Thymus (tissue), 11 donors: ENCODE measurements at regions not wholly inside any gene's neighbourhood (a gene's known extent, or its start where the extent isn't known, plus 50 kb on each side); places are given as distances from the start of the nearest gene placed in this dataset.
A peak's percentile ranks its signal among the peaks of the same experiment; 100 is the strongest.
"Not testable (repeated sequence)": the region's sequence is repeated elsewhere in the genome, so short reads cannot be mapped to it uniquely, and the experiment has no call there.

Experiments used
- DNase-seq, 9 donors: peaks; one replicate each; pipeline ENCODE4 v3.0.0-alpha.2; 2013; ENCODE audit warnings: low spot score in 9 of 9, low read depth in 6 of 9, missing footprints in 1 of 9
- H3K27ac ChIP-seq, 2 donors: one replicate each; pipeline ENCODE4 v1.5.1; 2013; ENCODE audit warnings: control low read depth in 1 of 2, low read depth in 1 of 2, low read length in 1 of 2, mild to moderate bottlenecking in 1 of 2, moderate library complexity in 1 of 2
- H3K27me3 ChIP-seq, 2 donors: one replicate each; pipeline ENCODE4 v1.5.1; 2013; ENCODE audit warnings: low read length in 1 of 2; ENCODE audit not compliant: control insufficient read depth in 2 of 2, insufficient read depth in 1 of 2
- H3K36me3 ChIP-seq, 2 donors: one replicate each; pipeline ENCODE4 v1.5.1; 2013; ENCODE audit warnings: low read length in 1 of 2, mild to moderate bottlenecking in 1 of 2, moderate library complexity in 1 of 2; ENCODE audit not compliant: control insufficient read depth in 2 of 2, insufficient read depth in 2 of 2
- H3K4me1 ChIP-seq, 2 donors: one replicate each; pipeline ENCODE4 v1.5.1; 2013; ENCODE audit warnings: low read length in 2 of 2; ENCODE audit not compliant: control insufficient read depth in 2 of 2, insufficient read depth in 2 of 2
- H3K4me3 ChIP-seq, 2 donors: one replicate each; pipeline ENCODE4 v1.5.1; 2013; ENCODE audit warnings: low read length in 2 of 2, control low read depth in 1 of 2, mild to moderate bottlenecking in 1 of 2
- H3K9me3 ChIP-seq, 2 donors: one replicate each; pipeline ENCODE4 v1.5.1; 2013; ENCODE audit warnings: low read length in 1 of 2, mild to moderate bottlenecking in 1 of 2; ENCODE audit not compliant: control insufficient read depth in 2 of 2, insufficient read depth in 1 of 2
- WGBS: extraction: QIAGEN DNeasy Blood & Tissue Kit; methylation state at CpG from one replicate; pipeline ENCODE4 v1.1.7; 2013; 5-methylcytosine and 5-hydroxymethylcytosine counted together
- donor health status: healthy.

GRCh38 chr1:166716620-166717019 lies 122.7 kb upstream of the POGK start:
- no peak overlapping the region for H3K4me3 ChIP-seq
- DNase-seq = no peak
- H3K27me3 ChIP-seq = no peaks in the 10 kb centered on the region

GRCh38 chr1:166721145-166721544 lies 118.1 kb upstream of the POGK start:
- H3K4me1 ChIP-seq = no peaks in the 10 kb centered on the region
- no peaks in the 10 kb centered on the region for H3K36me3 ChIP-seq
- H3K4me3 ChIP-seq = no peak overlapping the region
- H3K9me3 ChIP-seq = peaks cover 0 to 3% of the 10 kb centered on the region in 2 donors
- DNase-seq = no peak
- H3K27ac ChIP-seq = no peak overlapping the region
- H3K27me3 ChIP-seq = no peaks in the 10 kb centered on the region
- 75% methylated on average over 2 of the region's 2 CpGs for WGBS

More at GRCh38 chr1:166716620-166717019, 122.7 kb upstream of the POGK start:
- no peaks in the 10 kb centered on the region for H3K9me3 ChIP-seq
- H3K27ac ChIP-seq = no peak overlapping the region
- no peaks in the 10 kb centered on the region for H3K4me1 ChIP-seq
- H3K36me3 ChIP-seq = no peaks in the 10 kb centered on the region

GRCh38 chr1:166730299-166730888 lies 108.9 kb upstream of the POGK start:
- no peak overlapping the region for H3K27ac ChIP-seq
- H3K36me3 ChIP-seq = no peaks in the 10 kb centered on the region
- no peaks in the 10 kb centered on the region for H3K27me3 ChIP-seq
- H3K9me3 ChIP-seq = peaks cover 0 to 12% of the 10 kb centered on the region in 2 donors
- WGBS = 98% methylated on average over 1 of the region's 1 CpG
- H3K4me1 ChIP-seq = no peaks in the 10 kb centered on the region
- no peak for DNase-seq
- H3K4me3 ChIP-seq = no peak overlapping the region

- H3K36me3 ChIP-seq = no peaks in the 10 kb centered on the region
- no peak overlapping the region for H3K27ac ChIP-seq
- no peaks in the 10 kb centered on the region for H3K9me3 ChIP-seq
- H3K4me3 ChIP-seq = no peak overlapping the region
- no peaks in the 10 kb centered on the region for H3K4me1 ChIP-seq
- no peaks in the 10 kb centered on the region for H3K27me3 ChIP-seq
- no peak for DNase-seq
Measured at GRCh38 chr1:166738140-166738539, 101.1 kb upstream of the POGK start.

- Histone ChIP-seq H3K4me3 (no peak overlapping the region), H3K4me1 (no peaks in the 10 kb centered on the region), H3K27ac (no peak overlapping the region), H3K36me3 (no peaks in the 10 kb centered on the region), H3K27me3 (no peaks in the 10 kb centered on the region), H3K9me3 (no peaks in the 10 kb centered on the region)
- peak in 1 of 9 donors; percentile 1 for DNase-seq
- 65% methylated on average over 2 of the region's 2 CpGs for WGBS
Measured at GRCh38 chr1:166738873-166739272, 100.4 kb upstream of the POGK start.

- Histone ChIP-seq H3K9me3 (no peaks in the 10 kb centered on the region), H3K4me3 (no peak overlapping the region), H3K4me1 (no peaks in the 10 kb centered on the region), H3K27ac (no peak overlapping the region), H3K27me3 (no peaks in the 10 kb centered on the region), H3K36me3 (no peaks in the 10 kb centered on the region)
- 92% methylated on average over 3 of the region's 3 CpGs for WGBS
- peak in 2 of 9 donors; percentile 4 to 15 for DNase-seq
Measured at GRCh38 chr1:166740668-166741276, 98.5 kb upstream of the POGK start.

GRCh38 chr1:166763318-166763717 lies 76.0 kb upstream of the POGK start:
- Histone ChIP-seq H3K4me3 (no peak overlapping the region), H3K27ac (no peak overlapping the region), H3K36me3 (no peaks in the 10 kb centered on the region), H3K9me3 (no peaks in the 10 kb centered on the region), H3K4me1 (no peaks in the 10 kb centered on the region), H3K27me3 (no peaks in the 10 kb centered on the region)
- no peak for DNase-seq
- 98% methylated on average over 1 of the region's 1 CpG for WGBS

- no peaks in the 10 kb centered on the region for H3K36me3 ChIP-seq
- H3K9me3 ChIP-seq = no peaks in the 10 kb centered on the region
- H3K4me1 ChIP-seq = no peaks in the 10 kb centered on the region
- no peak for DNase-seq
- no peak overlapping the region for H3K4me3 ChIP-seq
- H3K27ac ChIP-seq = no peak overlapping the region
- H3K27me3 ChIP-seq = no peaks in the 10 kb centered on the region
- WGBS = 87% methylated on average over 2 of the region's 2 CpGs
Measured at GRCh38 chr1:166766942-166767341, 72.3 kb upstream of the POGK start.

GRCh38 chr1:166784646-166785045 lies 54.6 kb upstream of the POGK start:
- not testable (repeated sequence) for H3K4me3 ChIP-seq, H3K27ac ChIP-seq, H3K27me3 ChIP-seq, DNase-seq, H3K4me1 ChIP-seq, H3K9me3 ChIP-seq, H3K36me3 ChIP-seq
- WGBS = 76% methylated on average over 4 of the region's 4 CpGs
